Liver (tissue), 3 donors: ENCODE measurements at regions not wholly inside any gene's neighbourhood (a gene's known extent, or its start where the extent isn't known, plus 50 kb on each side); places are given as distances from the start of the nearest gene placed in this dataset.

ENCODE experiments used
- ATF3 ChIP-seq: IDR thresholded peaks from 2 replicates; pipeline ENCODE4 v1.6.1; 2016; ENCODE audit warnings: antibody characterized with exemption
- CTCF ChIP-seq: fragments of 150-350 bp; IDR thresholded peaks from 2 replicates; pipeline ENCODE4 v1.5.1; 2017; ENCODE audit warnings: improper control_type of control experiment, low read depth, low read length; ENCODE audit not compliant: missing input control
- GABPA ChIP-seq, 2 donors: IDR thresholded peaks in 1 of 2; conservative IDR thresholded peaks in 1 of 2; 2 replicates each; pipeline ENCODE4 v1.6.1; 2016; ENCODE audit warnings: antibody characterized with exemption in 2 of 2, mild to moderate bottlenecking in 1 of 2, moderate library complexity in 1 of 2
- HNF4A ChIP-seq, 2 donors: conservative IDR thresholded peaks; 2 replicates each; pipeline ENCODE4 v1.6.1; 2016; ENCODE audit warnings: antibody characterized with exemption in 2 of 2, mild to moderate bottlenecking in 2 of 2
- HNF4G ChIP-seq: IDR thresholded peaks from 2 replicates; pipeline ENCODE4 v1.6.1; 2016; ENCODE audit warnings: antibody characterized with exemption
- JUND ChIP-seq, 2 donors: IDR thresholded peaks; 2 replicates each; pipeline ENCODE4 v1.6.1; 2016; ENCODE audit warnings: antibody characterized with exemption in 2 of 2
- RAD21 ChIP-seq, 2 donors: IDR thresholded peaks; 2 replicates each; pipeline ENCODE4 v1.6.1; 2016; ENCODE audit warnings: antibody characterized with exemption in 2 of 2, mild to moderate bottlenecking in 2 of 2
- RXRA ChIP-seq, 2 donors: IDR thresholded peaks; 2 replicates each; pipeline ENCODE4 v1.6.1; 2017 to 2018; ENCODE audit warnings: antibody characterized with exemption in 2 of 2, mild to moderate bottlenecking in 1 of 2
- SP1 ChIP-seq: IDR thresholded peaks from 2 replicates; pipeline ENCODE4 v1.6.1; 2018; ENCODE audit warnings: antibody characterized with exemption, mild to moderate bottlenecking
- TAF1 ChIP-seq: conservative IDR thresholded peaks from 2 replicates; pipeline ENCODE4 v1.6.1; 2016; ENCODE audit warnings: antibody characterized with exemption, mild to moderate bottlenecking
- YY1 ChIP-seq: IDR thresholded peaks from 2 replicates; pipeline ENCODE4 v1.6.1; 2016; ENCODE audit warnings: antibody characterized with exemption, mild to moderate bottlenecking
- TF ChIP-seq, protein P1 (sequence below): IDR thresholded peaks from 2 replicates; pipeline ENCODE4 v1.6.1; 2016; ENCODE audit warnings: antibody characterized with exemption
- TF ChIP-seq, protein P2 (sequence below): IDR thresholded peaks from 2 replicates; pipeline ENCODE4 v1.6.1; 2016; ENCODE audit warnings: antibody characterized with exemption
- TF ChIP-seq, protein P3 (sequence below): IDR thresholded peaks from 2 replicates; pipeline ENCODE4 v1.6.1; 2016; ENCODE audit warnings: antibody characterized with exemption, mild to moderate bottlenecking
- donor health status: healthy.
- donor health status: healthy.

DNA sequence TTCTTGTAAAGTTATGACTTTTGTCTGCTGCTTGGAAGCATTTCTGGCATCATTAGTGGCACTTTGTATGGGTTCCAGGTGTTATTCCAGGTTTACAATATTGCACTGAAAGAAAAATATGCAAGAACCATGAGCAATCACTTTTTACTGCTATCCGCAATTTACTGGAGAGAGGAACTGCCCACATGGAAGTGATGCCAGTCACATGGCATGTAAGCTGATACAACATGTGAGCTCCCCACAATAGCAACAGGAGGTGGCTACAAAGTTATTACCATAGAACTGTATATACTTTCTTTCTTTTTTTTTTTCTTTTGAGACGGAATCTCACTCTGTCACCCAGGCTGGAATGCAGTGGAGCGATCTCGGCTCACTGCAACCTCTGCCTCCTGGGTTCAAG, 1012.1 kb downstream of the BCL11B start:
- no peak for TF ChIP-seq CTCF
- TF ChIP-seq, protein P1, sequence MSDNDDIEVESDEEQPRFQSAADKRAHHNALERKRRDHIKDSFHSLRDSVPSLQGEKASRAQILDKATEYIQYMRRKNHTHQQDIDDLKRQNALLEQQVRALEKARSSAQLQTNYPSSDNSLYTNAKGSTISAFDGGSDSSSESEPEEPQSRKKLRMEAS = no peak
- no peak for TF ChIP-seq RAD21 (IDR thresholded peaks at IDR 0.05)
- TF ChIP-seq, protein P2, sequence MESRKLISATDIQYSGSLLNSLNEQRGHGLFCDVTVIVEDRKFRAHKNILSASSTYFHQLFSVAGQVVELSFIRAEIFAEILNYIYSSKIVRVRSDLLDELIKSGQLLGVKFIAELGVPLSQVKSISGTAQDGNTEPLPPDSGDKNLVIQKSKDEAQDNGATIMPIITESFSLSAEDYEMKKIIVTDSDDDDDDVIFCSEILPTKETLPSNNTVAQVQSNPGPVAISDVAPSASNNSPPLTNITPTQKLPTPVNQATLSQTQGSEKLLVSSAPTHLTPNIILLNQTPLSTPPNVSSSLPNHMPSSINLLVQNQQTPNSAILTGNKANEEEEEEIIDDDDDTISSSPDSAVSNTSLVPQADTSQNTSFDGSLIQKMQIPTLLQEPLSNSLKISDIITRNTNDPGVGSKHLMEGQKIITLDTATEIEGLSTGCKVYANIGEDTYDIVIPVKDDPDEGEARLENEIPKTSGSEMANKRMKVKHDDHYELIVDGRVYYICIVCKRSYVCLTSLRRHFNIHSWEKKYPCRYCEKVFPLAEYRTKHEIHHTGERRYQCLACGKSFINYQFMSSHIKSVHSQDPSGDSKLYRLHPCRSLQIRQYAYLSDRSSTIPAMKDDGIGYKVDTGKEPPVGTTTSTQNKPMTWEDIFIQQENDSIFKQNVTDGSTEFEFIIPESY = no peak
- TF ChIP-seq GABPA (IDR thresholded peaks at IDR 0.05 in 1 of 2, conservative IDR thresholded peaks at IDR 0.05 in 1 of 2) = no peak
- TF ChIP-seq HNF4G = no peak
- TF ChIP-seq TAF1 = no peak
- TF ChIP-seq RXRA (IDR thresholded peaks at IDR 0.05) = no peak
- TF ChIP-seq YY1 = no peak
- TF ChIP-seq ATF3 = no peak
- TF ChIP-seq JUND (IDR thresholded peaks at IDR 0.05) = no peak
- TF ChIP-seq, protein P3, sequence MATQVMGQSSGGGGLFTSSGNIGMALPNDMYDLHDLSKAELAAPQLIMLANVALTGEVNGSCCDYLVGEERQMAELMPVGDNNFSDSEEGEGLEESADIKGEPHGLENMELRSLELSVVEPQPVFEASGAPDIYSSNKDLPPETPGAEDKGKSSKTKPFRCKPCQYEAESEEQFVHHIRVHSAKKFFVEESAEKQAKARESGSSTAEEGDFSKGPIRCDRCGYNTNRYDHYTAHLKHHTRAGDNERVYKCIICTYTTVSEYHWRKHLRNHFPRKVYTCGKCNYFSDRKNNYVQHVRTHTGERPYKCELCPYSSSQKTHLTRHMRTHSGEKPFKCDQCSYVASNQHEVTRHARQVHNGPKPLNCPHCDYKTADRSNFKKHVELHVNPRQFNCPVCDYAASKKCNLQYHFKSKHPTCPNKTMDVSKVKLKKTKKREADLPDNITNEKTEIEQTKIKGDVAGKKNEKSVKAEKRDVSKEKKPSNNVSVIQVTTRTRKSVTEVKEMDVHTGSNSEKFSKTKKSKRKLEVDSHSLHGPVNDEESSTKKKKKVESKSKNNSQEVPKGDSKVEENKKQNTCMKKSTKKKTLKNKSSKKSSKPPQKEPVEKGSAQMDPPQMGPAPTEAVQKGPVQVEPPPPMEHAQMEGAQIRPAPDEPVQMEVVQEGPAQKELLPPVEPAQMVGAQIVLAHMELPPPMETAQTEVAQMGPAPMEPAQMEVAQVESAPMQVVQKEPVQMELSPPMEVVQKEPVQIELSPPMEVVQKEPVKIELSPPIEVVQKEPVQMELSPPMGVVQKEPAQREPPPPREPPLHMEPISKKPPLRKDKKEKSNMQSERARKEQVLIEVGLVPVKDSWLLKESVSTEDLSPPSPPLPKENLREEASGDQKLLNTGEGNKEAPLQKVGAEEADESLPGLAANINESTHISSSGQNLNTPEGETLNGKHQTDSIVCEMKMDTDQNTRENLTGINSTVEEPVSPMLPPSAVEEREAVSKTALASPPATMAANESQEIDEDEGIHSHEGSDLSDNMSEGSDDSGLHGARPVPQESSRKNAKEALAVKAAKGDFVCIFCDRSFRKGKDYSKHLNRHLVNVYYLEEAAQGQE = no peak
- TF ChIP-seq SP1 = no peak
- TF ChIP-seq HNF4A (conservative IDR thresholded peaks at IDR 0.05) = no peak
